HG03460 (cell line): ENCODE measurements at regions not wholly inside any gene's neighbourhood (a gene's known extent, or its start where the extent isn't known, plus 50 kb on each side); places are given as distances from the start of the nearest gene placed in this dataset.
"Not testable (repeated sequence)": the region's sequence is repeated elsewhere in the genome, so short reads cannot be mapped to it uniquely, and the experiment has no call there.

Experiments used
- ATAC-seq: cut with Tn5 transposase; IDR thresholded peaks from one replicate; pipeline ENCODE4 v1.9.1; 2021; ENCODE audit not compliant: unreplicated experiment

DNA sequence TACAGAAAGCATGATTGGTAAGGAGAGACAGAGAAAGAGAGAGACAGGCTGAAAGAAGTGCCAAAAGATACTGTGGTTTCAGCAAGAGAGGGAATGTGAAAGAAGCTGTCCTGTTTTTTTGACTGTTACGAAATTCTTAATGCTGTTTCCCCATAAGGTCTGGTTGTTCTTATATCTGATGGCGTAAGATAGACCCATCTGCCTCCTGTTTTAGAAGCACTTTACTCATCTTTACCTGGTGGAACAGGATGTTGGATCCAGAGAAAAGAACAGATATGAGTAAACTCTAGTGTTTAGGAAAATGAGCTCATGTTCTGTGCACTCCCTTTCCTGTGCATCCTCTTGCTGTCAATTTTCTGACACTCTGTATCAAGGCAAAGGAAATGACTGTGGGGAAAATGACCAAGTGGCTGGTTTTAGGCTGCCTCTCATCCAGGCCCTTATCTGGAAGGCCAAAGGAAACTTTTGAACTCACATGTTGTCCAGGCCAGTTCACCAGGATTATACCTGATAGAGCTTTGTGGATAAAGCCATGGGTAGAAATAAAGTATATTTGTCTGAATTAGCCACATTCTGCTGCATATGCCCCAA is 311.7 kb upstream of the HTR2C start:
- no peak for ATAC-seq

DNA sequence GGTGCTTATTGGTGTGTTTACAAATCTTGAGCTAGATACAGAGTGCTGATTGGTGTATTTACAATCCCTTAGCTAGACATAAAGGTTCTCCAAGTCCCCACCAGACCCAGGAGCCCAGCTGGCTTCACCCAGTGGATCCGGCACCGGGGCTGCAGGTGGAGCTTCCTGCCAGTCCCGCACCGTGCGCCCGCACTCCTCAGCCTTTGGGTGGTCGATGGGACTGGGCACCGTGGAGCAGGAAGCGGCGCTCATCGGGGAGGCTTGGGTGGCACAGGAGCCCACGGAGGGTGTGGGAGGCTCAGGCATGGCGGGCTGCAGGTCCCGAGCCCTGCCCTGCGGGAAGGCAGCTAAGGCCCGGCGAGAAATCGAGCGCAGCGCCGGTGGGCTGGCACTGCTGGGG is 313.5 kb upstream of the HTR2C start:
- not testable (repeated sequence) for ATAC-seq

DNA sequence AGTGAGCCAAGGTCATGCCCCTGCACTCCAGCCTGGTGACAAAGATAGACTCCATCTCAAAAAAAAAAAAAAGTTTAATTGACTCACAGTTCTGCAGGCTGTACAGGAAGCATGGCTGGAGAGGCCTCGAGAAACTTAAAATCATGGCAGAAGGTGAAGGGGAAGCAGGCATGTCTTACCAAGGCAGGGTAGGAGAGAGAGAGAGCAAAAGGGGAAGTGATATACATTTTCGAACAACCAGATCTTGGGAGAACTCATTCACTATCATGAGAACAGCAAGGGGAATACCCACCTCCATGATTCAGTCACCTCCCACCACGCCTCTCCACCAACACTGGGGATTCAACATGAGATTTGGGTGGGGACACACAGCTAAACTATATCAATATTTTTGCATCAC is 315.2 kb upstream of the HTR2C start:
- no peak for ATAC-seq

DNA sequence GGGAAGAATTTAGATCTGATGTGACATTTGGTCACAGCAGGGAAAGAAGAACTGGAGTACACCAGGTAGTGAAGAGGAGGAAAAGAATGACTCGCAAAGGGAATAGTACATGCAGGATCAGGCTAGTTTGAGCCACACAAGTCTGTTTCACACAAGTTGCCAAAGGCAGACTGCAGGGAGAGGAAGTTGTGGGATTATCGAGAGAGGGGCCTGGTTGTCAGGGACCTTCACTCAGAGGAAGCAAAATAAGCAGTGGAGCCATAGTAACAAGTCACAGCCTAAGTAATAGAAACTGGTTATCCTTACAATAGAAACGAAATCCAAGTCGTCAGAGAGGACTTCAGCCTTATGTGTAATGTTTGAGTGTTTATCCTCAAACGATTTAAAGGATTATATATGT is 316.7 kb upstream of the HTR2C start:
- no peak for ATAC-seq

DNA sequence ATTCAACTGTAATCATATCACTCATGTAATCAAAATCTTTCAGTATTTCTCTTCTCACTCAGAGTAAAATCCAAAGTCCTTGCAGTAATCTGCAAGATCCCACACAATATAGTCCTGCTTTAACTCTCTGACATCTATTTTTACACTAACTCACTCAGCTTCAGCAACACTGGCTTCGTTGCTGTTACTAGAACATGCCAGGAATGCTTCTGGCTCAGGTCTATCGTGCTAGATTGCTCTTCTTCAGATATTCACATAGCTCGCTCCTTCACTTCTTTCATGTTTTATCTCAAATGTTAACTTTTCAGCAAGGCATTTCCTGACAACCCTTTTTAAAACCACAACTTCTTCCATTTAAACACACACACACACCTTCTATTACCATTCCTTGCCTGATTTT is 331.7 kb upstream of the HTR2C start:
- no peak for ATAC-seq

DNA sequence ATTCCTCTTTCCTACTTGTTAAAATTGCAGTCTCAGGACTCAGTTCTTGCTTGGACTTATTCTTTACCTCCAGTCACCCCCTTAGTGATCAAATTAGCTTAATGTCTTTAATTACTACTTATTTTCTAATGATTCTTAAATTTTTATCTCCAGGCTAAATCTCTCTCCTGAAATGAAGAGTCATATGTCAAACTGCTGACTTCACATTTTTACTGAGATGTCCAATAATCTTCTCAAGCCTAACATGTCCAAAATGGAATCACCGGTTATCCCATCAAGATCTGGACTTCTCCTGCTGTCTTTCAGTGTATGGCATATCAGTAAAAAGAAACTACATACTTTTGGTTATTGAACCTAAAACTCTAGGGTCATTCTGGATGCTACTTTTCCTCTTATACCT is 332.3 kb upstream of the HTR2C start:
- ATAC-seq = no peak

DNA sequence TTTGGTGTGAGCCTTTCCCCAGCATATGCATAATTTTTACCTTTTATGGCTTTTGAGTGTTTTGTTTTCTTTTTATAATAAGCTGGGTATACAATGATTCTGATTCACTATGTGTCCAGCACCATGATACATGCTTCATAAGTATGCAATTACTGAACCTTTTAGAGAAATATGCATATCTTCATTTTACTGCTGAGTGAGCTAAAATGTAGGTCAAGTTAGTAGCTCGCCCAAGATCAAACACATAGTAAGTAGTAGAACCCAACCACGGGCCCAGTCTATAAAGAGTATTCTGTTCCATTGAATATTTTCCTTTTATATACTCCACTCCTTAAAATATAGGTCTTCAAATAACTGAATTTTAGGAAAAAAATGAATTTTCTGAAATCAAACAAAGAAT is 362.4 kb upstream of the HTR2C start:
- no peak for ATAC-seq

DNA sequence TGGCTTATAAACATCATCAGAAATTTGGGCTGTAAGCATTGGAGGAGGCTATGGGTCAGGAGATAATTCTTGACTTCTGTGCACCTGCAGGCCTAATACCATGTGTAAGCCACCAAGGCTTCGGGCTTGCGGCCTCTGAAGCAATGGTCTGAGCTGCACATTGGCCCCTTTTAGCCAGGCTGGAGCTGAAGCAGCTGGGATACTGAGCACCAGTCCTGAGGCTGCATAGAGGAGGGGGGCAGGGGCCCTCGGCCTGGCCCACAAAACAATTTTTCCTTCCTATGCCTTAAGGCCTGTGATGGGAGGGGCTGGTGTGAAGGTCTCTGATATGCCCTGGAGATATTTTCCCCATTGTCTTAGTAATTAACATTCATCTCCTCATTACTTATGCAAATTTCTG is 373.0 kb upstream of the HTR2C start:
- no peak for ATAC-seq

DNA sequence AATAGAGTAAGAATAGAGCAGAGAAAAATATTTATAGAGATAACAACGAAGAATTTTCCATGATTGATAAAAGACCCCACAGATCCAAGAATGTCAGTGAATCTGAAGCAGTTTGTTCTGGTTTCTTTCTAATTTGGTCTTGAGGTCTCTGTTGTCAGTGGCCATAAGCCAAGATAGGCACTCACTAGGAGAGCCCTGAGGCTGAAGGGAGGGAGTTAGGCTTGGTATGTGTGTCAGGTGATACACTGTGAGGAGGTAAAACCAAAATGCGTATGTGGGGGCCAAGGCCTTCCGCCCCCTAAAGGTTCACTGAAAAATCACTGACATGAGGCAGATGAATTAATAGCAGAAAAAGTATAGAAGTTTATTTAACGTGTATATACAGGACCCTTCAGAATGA is 382.3 kb upstream of the HTR2C start:
- ATAC-seq = no peak

DNA sequence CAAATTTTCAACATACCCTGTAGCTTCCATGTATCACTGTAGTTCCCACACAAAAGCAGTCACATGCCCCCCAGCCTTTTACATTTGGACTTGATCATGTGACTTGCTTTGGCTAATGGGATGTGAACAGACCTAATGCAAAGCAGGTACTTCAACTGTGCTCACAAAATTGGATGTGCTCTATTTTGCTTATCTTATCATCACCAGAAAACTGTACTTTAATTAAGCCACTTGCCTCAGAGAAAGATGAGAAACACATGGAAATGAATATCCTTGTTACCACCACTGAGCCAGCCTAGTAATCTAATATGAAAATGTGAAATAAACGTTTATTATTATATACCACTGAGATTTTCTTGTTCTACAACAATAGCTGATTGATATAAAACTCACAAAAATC is 402.7 kb upstream of the HTR2C start:
- ATAC-seq = no peak

DNA sequence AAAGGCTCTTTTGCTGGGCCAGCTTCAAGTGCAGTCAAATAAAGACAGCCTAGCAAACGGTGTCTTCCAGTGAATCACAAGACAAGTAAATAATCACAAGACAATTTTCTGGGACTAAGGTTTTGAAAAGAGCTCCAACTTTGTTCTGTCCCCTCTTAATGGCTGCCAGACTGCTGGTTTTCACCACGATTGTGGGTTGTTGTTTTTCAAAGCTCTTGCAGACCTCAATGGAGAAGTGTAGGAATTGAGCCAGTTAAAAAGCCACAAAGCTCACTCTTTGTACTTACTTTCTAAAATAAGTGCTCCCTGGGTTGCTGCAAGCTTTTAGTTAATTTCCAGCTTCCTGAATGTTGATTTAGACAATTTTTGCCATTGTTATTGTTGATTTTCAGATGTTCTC is 405.8 kb upstream of the HTR2C start:
- ATAC-seq = no peak

DNA sequence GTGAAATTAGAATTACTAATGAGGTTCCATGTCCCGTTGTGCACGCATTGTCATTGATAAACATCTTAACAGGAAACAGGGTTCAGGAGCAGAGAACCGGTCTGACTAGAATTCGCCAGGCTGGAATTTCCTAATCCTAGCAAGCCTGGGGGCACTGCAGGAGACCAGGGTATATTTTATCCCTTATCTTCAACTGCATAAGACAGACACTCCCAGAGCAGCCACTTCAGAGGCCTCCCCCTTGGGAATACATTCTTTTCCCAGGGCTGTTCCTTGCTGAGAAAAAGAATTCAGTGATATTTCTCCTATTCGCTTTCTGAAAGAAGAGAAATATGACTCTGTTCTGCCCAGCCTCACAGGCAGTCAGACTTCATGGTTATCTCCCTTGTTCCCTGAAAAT is 416.6 kb upstream of the HTR2C start:
- not testable (repeated sequence) for ATAC-seq

DNA sequence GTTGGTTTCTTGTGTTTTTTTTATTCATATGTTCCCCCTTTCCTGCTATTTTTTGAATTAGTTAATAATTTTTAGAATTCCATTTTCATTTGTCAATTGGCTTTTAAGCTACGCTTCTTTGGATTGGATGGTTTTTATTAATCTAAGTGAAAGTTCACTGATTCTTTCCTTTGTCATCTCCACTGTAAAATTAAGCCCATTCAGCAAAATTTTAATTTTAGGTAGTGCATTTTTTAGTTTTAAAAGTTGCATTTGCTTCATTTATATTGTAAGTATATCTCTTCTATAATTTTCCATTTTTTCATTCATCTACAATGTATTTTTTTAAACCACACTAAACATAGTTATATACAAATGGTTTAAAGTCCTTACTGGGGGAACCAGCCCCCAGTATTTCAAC is 417.3 kb upstream of the HTR2C start:
- ATAC-seq = no peak

DNA sequence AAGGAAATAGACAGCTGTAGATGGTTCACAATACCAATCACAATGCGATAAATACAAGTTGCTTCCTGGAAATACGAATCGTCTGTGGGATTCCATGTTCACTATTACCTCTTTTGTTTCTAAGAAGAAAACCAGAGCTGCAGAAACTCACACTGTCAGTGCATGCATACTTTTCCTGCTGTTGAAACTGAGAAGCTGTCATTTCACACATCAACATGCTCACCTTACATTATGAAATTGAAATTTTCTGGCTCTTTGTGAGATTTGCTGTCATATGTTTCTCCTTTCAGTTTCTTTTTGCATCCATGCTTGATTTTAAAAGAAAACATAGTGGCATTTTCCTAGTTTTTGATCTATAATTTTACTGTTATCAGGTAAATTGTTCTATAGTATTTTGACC is 418.3 kb upstream of the HTR2C start:
- ATAC-seq = no peak

DNA sequence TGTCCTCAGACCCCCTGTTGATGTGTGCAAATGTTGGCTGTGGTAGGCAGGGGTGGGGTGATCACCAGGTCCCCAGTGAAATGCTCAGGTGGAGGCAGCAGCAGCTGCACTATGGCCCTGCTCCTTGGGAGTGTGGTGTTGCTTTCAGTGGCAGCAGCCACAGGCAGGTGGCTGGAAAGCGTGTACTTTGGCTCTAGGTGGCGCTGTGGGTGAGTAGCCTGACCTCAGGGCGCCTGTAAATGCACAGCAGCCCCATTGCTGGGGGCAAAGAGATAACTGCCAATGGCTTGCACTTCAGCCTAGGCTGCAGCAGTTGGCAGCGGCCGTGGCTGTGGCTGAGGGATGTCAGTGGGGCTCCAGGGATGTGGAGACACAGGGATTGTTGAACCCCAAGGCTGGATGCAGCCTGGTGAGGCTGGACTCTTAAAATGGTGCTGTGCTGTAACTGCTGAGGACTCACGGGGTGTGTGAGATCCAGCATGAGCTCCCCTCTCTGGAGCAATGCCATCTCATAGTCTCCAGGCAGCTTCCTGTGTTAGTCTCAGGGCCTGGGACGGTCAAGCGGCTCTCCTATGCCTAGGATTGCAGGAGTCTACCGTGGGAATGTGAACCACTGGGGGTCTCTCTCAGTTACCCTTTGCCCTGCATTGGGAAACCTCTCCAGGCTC is 421.7 kb upstream of the HTR2C start:
- no peak for ATAC-seq

DNA sequence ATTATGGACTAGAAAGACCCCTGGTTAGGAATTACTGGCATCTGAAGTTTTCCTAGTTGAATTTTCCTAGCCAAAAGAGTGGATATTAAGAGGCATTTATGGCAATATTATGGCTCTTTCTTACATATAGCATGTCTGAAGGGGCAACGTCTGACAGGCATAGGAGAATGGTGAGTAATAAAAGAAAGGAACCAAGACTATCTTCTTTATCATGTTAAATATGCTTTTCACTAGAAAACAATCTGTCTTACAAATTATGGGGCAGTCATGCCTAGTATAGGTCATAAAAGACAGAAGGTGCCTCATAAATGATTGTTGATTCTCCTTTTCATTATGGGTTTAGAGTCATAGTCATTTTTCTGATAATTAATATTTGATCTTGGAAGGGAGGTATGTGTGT is 431.1 kb upstream of the HTR2C start:
- ATAC-seq = no peak

DNA sequence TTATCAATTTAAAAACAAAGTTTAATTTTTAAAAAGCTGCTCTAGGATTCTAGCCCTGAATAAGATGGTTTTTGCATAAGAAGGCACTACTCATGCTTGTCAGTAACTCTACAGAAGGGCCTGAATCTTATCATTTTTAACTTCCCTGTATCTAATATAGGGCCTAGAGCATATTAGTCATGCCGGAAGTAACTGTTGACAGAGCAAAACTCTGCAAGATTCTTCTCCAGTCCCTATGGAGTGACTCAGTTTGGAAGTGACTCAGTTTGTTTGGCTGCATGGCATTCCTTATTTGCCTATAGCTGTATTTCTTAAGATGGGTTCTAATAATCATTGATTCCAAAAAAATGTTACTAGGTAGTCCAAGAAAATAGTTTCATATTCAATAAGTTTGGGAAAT is 431.8 kb upstream of the HTR2C start:
- no peak for ATAC-seq

DNA sequence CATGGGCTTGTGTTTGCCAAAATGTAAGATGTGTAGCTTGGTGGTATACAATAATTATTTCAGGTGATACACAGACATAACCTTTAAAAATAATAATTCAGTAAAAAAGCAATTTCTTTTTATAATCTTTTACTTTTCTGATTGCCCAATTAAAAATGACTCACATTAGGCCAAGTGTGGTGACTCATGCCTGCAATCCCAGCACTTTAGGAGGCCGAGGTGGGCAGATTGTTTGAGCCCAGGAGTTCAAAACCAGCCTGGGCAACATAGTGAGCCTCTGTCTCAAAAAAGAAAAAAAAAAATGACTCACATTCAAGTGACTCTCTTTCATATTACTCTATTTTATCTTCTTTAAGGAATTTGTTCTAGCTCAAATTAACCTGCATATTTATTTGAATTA is 449.4 kb upstream of the HTR2C start:
- no peak for ATAC-seq

DNA sequence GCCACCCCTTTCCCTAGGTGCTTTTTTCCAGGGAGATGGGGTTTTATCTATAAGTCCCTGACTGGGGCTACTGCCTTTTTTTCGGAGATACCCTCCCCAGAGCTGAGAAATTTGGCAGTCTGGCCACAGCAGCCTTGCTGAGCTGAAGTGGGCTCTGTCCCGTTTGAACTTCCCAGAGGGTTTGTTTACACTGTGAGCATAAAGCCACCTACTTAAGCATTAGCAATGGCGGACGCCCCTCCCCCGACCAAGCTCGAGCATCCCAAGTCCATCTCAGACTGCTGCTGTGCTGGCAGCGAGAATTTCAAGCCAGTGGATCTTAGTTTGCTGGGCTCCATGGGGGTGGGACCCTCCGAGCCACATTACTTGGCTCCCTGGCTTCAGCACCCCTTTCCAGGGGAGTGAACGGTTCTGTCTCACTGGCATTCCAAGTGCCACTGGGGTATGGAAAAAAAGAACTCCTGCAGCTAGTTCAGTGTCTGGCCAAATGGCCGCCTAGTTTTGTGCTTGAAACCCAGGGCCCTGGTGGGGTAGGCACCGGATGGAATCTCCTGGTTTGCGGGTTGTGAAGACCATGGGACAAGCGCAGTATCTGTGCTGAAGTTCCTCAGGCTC is 456.4 kb upstream of the HTR2C start:
- no peak for ATAC-seq

DNA sequence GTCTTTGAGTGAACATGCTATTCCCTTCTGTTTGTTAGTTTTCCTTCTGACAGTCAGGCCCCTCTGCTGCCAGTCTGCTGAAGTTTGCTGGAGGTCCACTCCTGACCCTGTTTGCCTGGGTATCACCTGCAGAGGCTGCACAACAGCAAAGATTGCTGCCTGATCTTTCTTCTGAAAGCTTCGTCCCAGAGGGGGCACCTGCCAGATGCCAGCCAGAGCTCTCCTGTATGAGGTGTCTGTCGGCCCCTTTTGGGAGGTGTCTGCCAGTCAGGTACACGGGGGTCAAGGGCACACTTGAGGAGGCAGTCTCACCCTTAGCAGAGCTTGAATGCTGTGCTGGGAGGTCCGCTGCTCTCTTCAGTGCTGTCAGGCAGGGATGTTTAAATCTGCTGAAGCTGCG is 456.9 kb upstream of the HTR2C start:
- ATAC-seq = no peak

DNA sequence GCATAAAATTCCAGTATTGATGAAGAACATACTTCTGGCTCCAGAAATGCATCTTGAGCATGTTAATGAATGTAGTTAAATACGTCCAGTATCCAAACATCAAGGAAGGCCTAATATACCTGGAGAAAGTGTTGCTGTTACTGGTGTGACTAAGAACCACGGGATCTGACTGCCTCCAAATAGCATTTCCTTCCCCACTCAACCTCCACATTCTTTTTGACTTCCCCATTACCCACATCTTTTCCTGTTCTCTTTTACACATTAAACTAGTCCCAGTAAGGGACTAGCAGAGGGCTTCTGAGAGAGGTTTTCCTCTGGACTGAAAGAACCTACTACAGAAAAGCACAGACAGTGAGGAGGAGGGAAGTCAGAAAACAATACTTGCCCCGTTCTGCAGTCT is 482.8 kb upstream of the HTR2C start:
- ATAC-seq = no peak

DNA sequence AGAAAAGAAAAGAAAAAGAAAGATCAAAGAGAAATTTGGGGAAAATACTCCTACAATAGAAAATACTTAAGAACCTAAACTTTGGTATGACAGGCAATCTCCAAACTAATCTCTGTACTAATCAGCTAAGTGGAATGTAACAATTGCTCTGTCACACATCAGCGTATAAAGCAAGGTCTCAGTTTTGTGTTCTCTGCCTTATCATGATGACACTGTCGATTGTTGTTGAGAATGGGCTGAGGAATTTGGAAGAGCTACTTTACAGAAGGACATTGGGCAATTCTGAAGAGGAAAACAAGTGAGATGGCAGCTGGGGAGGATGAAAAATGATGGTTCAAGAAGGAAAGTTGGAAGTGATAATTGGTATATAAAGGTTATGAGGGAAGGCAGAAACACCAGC is 486.0 kb upstream of the HTR2C start:
- ATAC-seq = no peak

DNA sequence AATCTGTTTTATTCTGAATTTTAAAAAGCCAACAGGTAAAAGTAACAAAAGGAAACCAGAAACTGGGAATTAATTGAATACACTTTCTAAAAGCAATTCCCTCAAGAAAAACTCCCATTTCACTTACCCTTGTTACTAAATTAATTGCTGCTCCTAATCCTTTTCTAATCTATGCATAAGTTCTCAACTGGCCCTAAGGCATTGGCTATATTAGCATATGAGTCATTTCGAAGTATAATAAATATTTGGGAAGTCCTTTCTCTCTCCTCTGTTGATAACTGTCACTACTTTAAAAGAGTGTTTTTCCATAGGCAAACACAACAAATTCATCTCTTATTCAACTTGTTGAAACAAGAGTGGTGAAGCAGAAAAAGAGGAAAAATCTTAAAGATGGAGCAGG is 486.5 kb upstream of the HTR2C start:
- no peak for ATAC-seq
